Sigmoid colon (tissue), 6 donors: ENCODE measurements at regions not wholly inside any gene's neighbourhood (a gene's known extent, or its start where the extent isn't known, plus 50 kb on each side); places are given as distances from the start of the nearest gene placed in this dataset.

Experiments used
- DNase-seq: peaks from one replicate; pipeline ENCODE4 v3.0.0-alpha.2; 2019
- H3K27ac ChIP-seq, 4 donors: fragments of 200-600 bp; sonication (generic); one replicate each; pipeline ENCODE4 v1.5.1; 2016 to 2019; ENCODE audit warnings: mild to moderate bottlenecking in 1 of 4
- H3K27me3 ChIP-seq, 3 donors: fragments of 200-600 bp; sonication (generic); one replicate each; pipeline ENCODE4 v1.5.1; 2019; ENCODE audit warnings: mild to moderate bottlenecking in 1 of 3
- H3K36me3 ChIP-seq, 4 donors: fragments of 200-600 bp; sonication (generic); one replicate each; pipeline ENCODE4 v1.5.1; 2016 to 2019
- H3K4me1 ChIP-seq, 4 donors: fragments of 200-600 bp; sonication (generic); one replicate each; pipeline ENCODE4 v1.5.1; 2017 to 2019
- H3K4me3 ChIP-seq, 4 donors: fragments of 200-600 bp; sonication (generic); one replicate each; pipeline ENCODE4 v1.5.1; 2017 to 2019; ENCODE audit warnings: mild to moderate bottlenecking in 2 of 4, moderate library complexity in 1 of 4
- H3K9me3 ChIP-seq, 4 donors: fragments of 200-600 bp in 3 of 4; sonication (generic) in 3 of 4; one replicate each; pipeline versions ENCODE4 v1.5.1 to v1.6.1; 2013 to 2019
- CTCF ChIP-seq, 4 experiments: fragments of 450-650 bp in 3 of 4; fragments of 200-600 bp in 1 of 4; IDR thresholded peaks; one replicate each; pipeline ENCODE4 v1.5.1; 2016 to 2019; ENCODE audit warnings: antibody characterized with exemption in 4 of 4, mild to moderate bottlenecking in 3 of 4, moderate library complexity in 2 of 4
- EP300 ChIP-seq, 4 donors: sonication (generic); formaldehyde crosslinking; IDR thresholded peaks; one replicate each; pipeline ENCODE4 v1.6.1; 2017; ENCODE audit warnings: antibody characterized with exemption in 4 of 4
- POLR2A ChIP-seq, 2 donors: fragments of 450-650 bp; IDR thresholded peaks; one replicate each; pipeline ENCODE4 v1.6.1; 2016; ENCODE audit warnings: antibody characterized with exemption in 2 of 2, mild to moderate bottlenecking in 2 of 2, moderate library complexity in 2 of 2
- POLR2AphosphoS5 ChIP-seq, 4 donors: sonication (generic); formaldehyde crosslinking; IDR thresholded peaks; one replicate each; pipeline ENCODE4 v1.6.1; 2017; ENCODE audit warnings: antibody characterized with exemption in 4 of 4
- WGBS, 2 donors: extraction: QIAGEN DNeasy Blood & Tissue Kit; methylation state at CpG; one replicate each; pipeline ENCODE4 v1.1.7; 2013; 5-methylcytosine and 5-hydroxymethylcytosine counted together
- intact Hi-C: fragments of 100-400 bp; cut with DNase I; formaldehyde crosslinking; loops from one replicate; pipeline ENCODE4 v1.15.1; 2023
- donor health status: healthy with polysubstance abuse.
- donor health status: healthy.

GRCh38 chr3:102030661-102031060 lies 181.3 kb downstream of the NFKBIZ start:
- Histone ChIP-seq H3K36me3 (no peaks in the 10 kb centered on the region), H3K27ac (no peak overlapping the region), H3K9me3 (no peaks in the 10 kb centered on the region), H3K27me3 (no peaks in the 10 kb centered on the region), H3K4me3 (no peak overlapping the region), H3K4me1 (no peaks in the 10 kb centered on the region)
- 81 to 85% methylated on average over 2 of the region's 2 CpGs for WGBS, 2 donors
- TF ChIP-seq EP300 (IDR thresholded peaks at IDR 0.05) (no peak), POLR2AphosphoS5 (IDR thresholded peaks at IDR 0.05) (no peak), POLR2A (IDR thresholded peaks at IDR 0.05) (no peak), CTCF (IDR thresholded peaks at IDR 0.05) (no peak)
- no peak for DNase-seq
- intact Hi-C loops = no loop called here

GRCh38 chr3:102031834-102032233 lies 182.5 kb downstream of the NFKBIZ start:
- no peak for DNase-seq
- WGBS, 2 donors = 89 to 90% methylated on average over 2 of the region's 2 CpGs
- TF ChIP-seq CTCF (IDR thresholded peaks at IDR 0.05) = no peak
- no peak for TF ChIP-seq POLR2AphosphoS5 (IDR thresholded peaks at IDR 0.05)
- no peak for TF ChIP-seq EP300 (IDR thresholded peaks at IDR 0.05)
- TF ChIP-seq POLR2A (IDR thresholded peaks at IDR 0.05) = no peak
- Histone ChIP-seq H3K27ac (no peak overlapping the region), H3K4me1 (peaks cover 0 to 3% (median 1%) of the 10 kb centered on the region in 4 donors), H3K36me3 (no peaks in the 10 kb centered on the region), H3K27me3 (no peaks in the 10 kb centered on the region), H3K4me3 (no peak overlapping the region), H3K9me3 (no peaks in the 10 kb centered on the region)
- intact Hi-C loops = no loop called here

- no peak for DNase-seq
- H3K4me1 ChIP-seq = peaks cover 0 to 7% (median 3%) of the 10 kb centered on the region in 4 donors
- TF ChIP-seq POLR2A (IDR thresholded peaks at IDR 0.05) (no peak), POLR2AphosphoS5 (IDR thresholded peaks at IDR 0.05) (no peak), EP300 (IDR thresholded peaks at IDR 0.05) (no peak), CTCF (IDR thresholded peaks at IDR 0.05) (no peak)
- H3K36me3 ChIP-seq = no peaks in the 10 kb centered on the region
- 66 to 84% methylated on average over 2 of the region's 2 CpGs for WGBS, 2 donors
- H3K27me3 ChIP-seq = no peaks in the 10 kb centered on the region
- H3K4me3 ChIP-seq = no peak overlapping the region
- no peak overlapping the region for H3K27ac ChIP-seq
- intact Hi-C loops = no loop called here
- no peaks in the 10 kb centered on the region for H3K9me3 ChIP-seq
Measured at GRCh38 chr3:102032491-102033383, 183.4 kb downstream of the NFKBIZ start.

GRCh38 chr3:102034639-102035451 lies 185.5 kb downstream of the NFKBIZ start:
- no peaks in the 10 kb centered on the region for H3K36me3 ChIP-seq
- no peaks in the 10 kb centered on the region for H3K27me3 ChIP-seq
- no peak for TF ChIP-seq EP300 (IDR thresholded peaks at IDR 0.05)
- no peak for TF ChIP-seq POLR2AphosphoS5 (IDR thresholded peaks at IDR 0.05)
- TF ChIP-seq POLR2A (IDR thresholded peaks at IDR 0.05) = no peak
- TF ChIP-seq CTCF (IDR thresholded peaks at IDR 0.05) = no peak
- no peak for DNase-seq
- intact Hi-C loops = no loop called here
- no peaks in the 10 kb centered on the region for H3K9me3 ChIP-seq
- H3K4me1 ChIP-seq = peaks cover 0 to 7% (median 3%) of the 10 kb centered on the region in 4 donors
- H3K27ac ChIP-seq = no peak overlapping the region
- H3K4me3 ChIP-seq = no peak overlapping the region
- WGBS, 2 donors = 81 to 89% methylated on average over 3 of the region's 3 CpGs
